SJSA1 (cell line): ENCODE measurements at regions not wholly inside any gene's neighbourhood (a gene's known extent, or its start where the extent isn't known, plus 50 kb on each side); places are given as distances from the start of the nearest gene placed in this dataset.

Experiments
- DNase-seq, 2 experiments: peaks; one replicate each; pipeline ENCODE4 v3.0.0-alpha.2; 2015 to 2020; ENCODE audit warnings: low spot score in 2 of 2, low read depth in 1 of 2
- H3K27ac ChIP-seq: fragments of 250-450 bp; sonication (Bioruptor Pico); 2 replicates; pipeline ENCODE4 v1.5.1; 2020; ENCODE audit warnings: mild to moderate bottlenecking, moderate library complexity
- H3K27me3 ChIP-seq: fragments of 250-450 bp; sonication (Bioruptor Pico); replicated peaks from 2 replicates; pipeline ENCODE4 v1.5.1; 2020; ENCODE audit warnings: mild to moderate bottlenecking, moderate library complexity
- H3K36me3 ChIP-seq: fragments of 250-450 bp; sonication (Bioruptor Pico); 2 replicates; pipeline ENCODE4 v1.5.1; 2020; ENCODE audit warnings: mild to moderate bottlenecking
- H3K4me1 ChIP-seq: fragments of 250-450 bp; sonication (Bioruptor Pico); replicated peaks from 2 replicates; pipeline ENCODE4 v1.6.1; 2021; ENCODE audit warnings: mild to moderate bottlenecking
- H3K4me3 ChIP-seq: fragments of 250-450 bp; sonication (Bioruptor Pico); 2 replicates; pipeline ENCODE4 v1.5.1; 2020; ENCODE audit warnings: mild to moderate bottlenecking
- H3K9me3 ChIP-seq: fragments of 250-450 bp; sonication (Bioruptor Pico); replicated peaks from 2 replicates; pipeline ENCODE4 v1.5.1; 2020; ENCODE audit warnings: mild to moderate bottlenecking

GRCh38 chr9:13879981-13880380 lies 434.0 kb downstream of the NFIB start:
- H3K9me3 ChIP-seq, result no peaks in the 10 kb centered on the region

GRCh38 chr9:13879011-13879410 lies 434.9 kb downstream of the NFIB start:
- Histone ChIP-seq H3K9me3 (no peaks in the 10 kb centered on the region), H3K27me3 (no peaks in the 10 kb centered on the region), H3K36me3 (no peaks in the 10 kb centered on the region), H3K4me1 (no peaks in the 10 kb centered on the region), H3K4me3 (no peak overlapping the region), H3K27ac (no peak overlapping the region)
- no peak for DNase-seq

More at GRCh38 chr9:13879981-13880380, 434.0 kb downstream of the NFIB start:
- Histone ChIP-seq H3K4me1 (no peaks in the 10 kb centered on the region), H3K36me3 (no peaks in the 10 kb centered on the region), H3K4me3 (no peak overlapping the region), H3K27ac (no peak overlapping the region), H3K27me3 (no peaks in the 10 kb centered on the region)
- DNase-seq, result no peak

GRCh38 chr9:13878241-13878711 lies 435.7 kb downstream of the NFIB start:
- Histone ChIP-seq H3K27me3 (no peaks in the 10 kb centered on the region), H3K4me3 (no peak overlapping the region), H3K27ac (no peak overlapping the region), H3K36me3 (no peaks in the 10 kb centered on the region), H3K4me1 (no peaks in the 10 kb centered on the region), H3K9me3 (no peaks in the 10 kb centered on the region)
- DNase-seq, result no peak

DNA sequence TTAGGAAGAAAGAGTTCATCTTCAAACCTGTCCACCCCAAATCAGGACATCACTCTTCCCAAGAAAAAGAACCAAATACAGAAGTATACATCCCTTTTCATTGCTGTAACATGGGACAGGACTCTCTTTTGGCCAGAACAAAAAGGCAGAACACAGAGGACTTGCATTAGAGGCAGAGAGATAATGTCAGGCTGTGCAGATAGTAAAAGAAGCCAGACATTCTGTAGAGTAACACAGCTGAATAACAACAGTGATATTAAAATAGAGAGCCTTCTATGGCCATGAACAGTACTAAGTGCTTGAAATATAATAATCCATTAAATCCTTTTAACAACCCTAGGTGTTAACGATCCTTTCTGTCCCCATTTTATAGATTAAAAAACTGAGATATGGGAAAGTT lies 437.2 kb downstream of the NFIB start:
- no peaks in the 10 kb centered on the region for H3K4me1 ChIP-seq
- no peaks in the 10 kb centered on the region for H3K9me3 ChIP-seq
- H3K4me3 ChIP-seq, result no peak overlapping the region
- H3K36me3 ChIP-seq, result no peaks in the 10 kb centered on the region
- H3K27ac ChIP-seq, result no peak overlapping the region
- H3K27me3 ChIP-seq, result no peaks in the 10 kb centered on the region
- DNase-seq, result no peak

DNA sequence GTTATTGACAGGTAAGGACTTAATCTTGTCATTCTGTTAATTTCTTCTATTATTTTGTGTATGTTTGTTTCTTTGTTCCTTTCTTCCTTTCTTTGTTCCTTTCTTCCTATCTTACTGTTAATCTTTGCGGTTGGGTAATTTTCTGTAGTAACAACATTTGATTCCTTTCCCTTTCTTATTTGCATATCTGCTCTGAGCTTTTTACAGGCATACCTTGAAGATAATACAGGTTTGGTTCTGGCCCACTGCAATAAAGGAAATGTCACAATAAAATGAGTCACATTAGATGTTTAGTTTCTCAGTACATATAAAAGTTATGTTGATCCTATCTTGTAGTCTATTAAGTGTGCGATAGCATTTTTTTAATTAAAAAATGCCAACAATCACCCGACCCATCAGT lies 440.7 kb downstream of the NFIB start:
- Histone ChIP-seq H3K9me3 (no peaks in the 10 kb centered on the region), H3K27me3 (no peaks in the 10 kb centered on the region), H3K27ac (no peak overlapping the region), H3K4me3 (no peak overlapping the region), H3K4me1 (no peaks in the 10 kb centered on the region), H3K36me3 (no peaks in the 10 kb centered on the region)
- DNase-seq, result no peak

GRCh38 chr9:13868336-13868735 lies 445.6 kb downstream of the NFIB start:
- H3K4me3 ChIP-seq, result no peak overlapping the region
- DNase-seq, result no peak
- H3K36me3 ChIP-seq, result no peaks in the 10 kb centered on the region
- H3K9me3 ChIP-seq, result no peaks in the 10 kb centered on the region
- no peaks in the 10 kb centered on the region for H3K4me1 ChIP-seq
- no peaks in the 10 kb centered on the region for H3K27me3 ChIP-seq
- no peak overlapping the region for H3K27ac ChIP-seq

- no peaks in the 10 kb centered on the region for H3K9me3 ChIP-seq
- no peaks in the 10 kb centered on the region for H3K36me3 ChIP-seq
- no peak overlapping the region for H3K4me3 ChIP-seq
- H3K4me1 ChIP-seq, result no peaks in the 10 kb centered on the region
- no peak overlapping the region for H3K27ac ChIP-seq
- no peak for DNase-seq
- no peaks in the 10 kb centered on the region for H3K27me3 ChIP-seq
Observed at GRCh38 chr9:13865869-13866268, 448.1 kb downstream of the NFIB start.

GRCh38 chr9:13863112-13863511 lies 450.8 kb downstream of the NFIB start:
- no peaks in the 10 kb centered on the region for H3K4me1 ChIP-seq
- DNase-seq, result no peak
- H3K4me3 ChIP-seq, result no peak overlapping the region
- H3K36me3 ChIP-seq, result no peaks in the 10 kb centered on the region
- H3K27ac ChIP-seq, result no peak overlapping the region
- H3K9me3 ChIP-seq, result no peaks in the 10 kb centered on the region
- H3K27me3 ChIP-seq, result no peaks in the 10 kb centered on the region

DNA sequence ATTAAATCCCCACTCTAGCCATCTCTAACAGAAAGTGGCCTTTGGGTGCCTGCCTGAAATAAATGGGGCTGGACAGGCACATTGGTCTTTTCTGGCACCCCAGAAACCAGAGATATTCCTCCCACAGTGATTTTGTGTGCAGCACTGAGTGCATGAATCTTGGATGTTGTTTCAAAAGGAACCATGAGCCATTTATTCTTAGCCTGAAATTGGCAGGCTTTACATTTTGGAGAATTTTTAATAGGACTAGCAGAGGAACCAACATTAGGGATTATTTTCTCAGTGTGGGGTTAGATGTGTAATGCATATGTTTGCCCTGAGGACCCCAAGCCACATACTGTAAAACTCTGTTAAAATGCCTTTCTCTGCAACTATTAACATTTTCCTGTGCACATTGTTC lies 451.3 kb downstream of the NFIB start:
- no peaks in the 10 kb centered on the region for H3K27me3 ChIP-seq
- H3K9me3 ChIP-seq, result no peaks in the 10 kb centered on the region
- no peak overlapping the region for H3K27ac ChIP-seq
- no peaks in the 10 kb centered on the region for H3K36me3 ChIP-seq
- DNase-seq, result no peak
- no peak overlapping the region for H3K4me3 ChIP-seq
- H3K4me1 ChIP-seq, result no peaks in the 10 kb centered on the region

DNA sequence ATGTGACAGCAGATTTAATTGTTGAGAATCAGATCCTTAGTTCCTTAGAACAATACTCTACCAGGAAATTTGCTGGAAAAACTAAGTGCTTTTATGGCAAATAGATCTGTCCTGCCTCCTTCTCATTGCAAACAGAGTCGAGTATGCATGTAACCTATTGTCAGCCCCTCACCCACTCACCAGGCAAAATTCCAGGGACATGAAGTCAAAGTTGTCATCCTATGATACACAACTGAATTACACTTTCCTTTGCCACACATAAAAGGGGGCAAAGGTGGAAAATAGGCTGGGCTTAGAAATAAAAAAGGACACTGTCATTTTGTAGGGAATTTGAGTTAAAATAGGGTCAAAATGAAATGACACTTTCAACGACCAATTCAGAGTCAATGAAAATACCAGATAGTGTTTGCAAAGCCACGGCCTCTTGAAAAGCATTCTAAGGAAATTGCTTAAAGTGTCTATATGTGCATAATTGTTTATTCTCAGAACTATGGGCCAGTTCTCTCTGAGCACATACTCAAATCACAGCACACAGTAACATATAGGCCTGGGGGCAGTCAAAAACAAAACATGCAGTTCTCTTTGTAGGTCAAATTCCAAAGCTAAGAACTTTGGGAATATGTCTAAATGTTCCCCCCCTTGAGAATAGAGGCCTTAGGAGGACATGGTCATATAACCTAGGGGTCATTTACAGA lies 452.8 kb downstream of the NFIB start:
- DNase-seq, result no peak
- H3K9me3 ChIP-seq, result no peaks in the 10 kb centered on the region
- no peak overlapping the region for H3K4me3 ChIP-seq
- H3K27me3 ChIP-seq, result no peaks in the 10 kb centered on the region
- H3K36me3 ChIP-seq, result no peaks in the 10 kb centered on the region
- no peak overlapping the region for H3K27ac ChIP-seq
- H3K4me1 ChIP-seq, result no peaks in the 10 kb centered on the region

- no peak for DNase-seq
- Histone ChIP-seq H3K9me3 (no peaks in the 10 kb centered on the region), H3K27ac (no peak overlapping the region), H3K4me3 (no peak overlapping the region), H3K36me3 (no peaks in the 10 kb centered on the region), H3K27me3 (no peaks in the 10 kb centered on the region), H3K4me1 (no peaks in the 10 kb centered on the region)
Observed at GRCh38 chr9:13860019-13860418, 453.9 kb downstream of the NFIB start.

DNA sequence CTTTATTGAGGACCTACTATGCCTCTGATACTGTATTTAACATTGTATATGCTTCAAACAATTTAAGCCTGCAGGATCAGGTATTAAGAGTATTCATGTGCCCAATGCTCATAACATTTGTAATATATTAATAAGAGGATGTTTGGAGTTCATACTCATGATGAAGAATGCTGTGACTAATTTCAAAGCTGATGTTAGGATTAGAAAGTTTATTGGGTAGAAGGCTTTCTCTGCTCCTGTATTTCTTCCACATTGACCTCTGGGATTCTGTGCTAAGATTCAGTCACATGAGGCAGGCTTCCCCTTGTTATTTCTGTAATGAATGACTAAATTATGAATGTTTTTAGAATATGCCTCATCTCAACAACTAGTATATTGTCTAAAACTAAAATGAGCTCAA lies 456.4 kb downstream of the NFIB start:
- no peaks in the 10 kb centered on the region for H3K36me3 ChIP-seq
- H3K27me3 ChIP-seq, result no peaks in the 10 kb centered on the region
- no peak overlapping the region for H3K4me3 ChIP-seq
- no peaks in the 10 kb centered on the region for H3K9me3 ChIP-seq
- no peak for DNase-seq
- no peak overlapping the region for H3K27ac ChIP-seq
- H3K4me1 ChIP-seq, result no peaks in the 10 kb centered on the region

DNA sequence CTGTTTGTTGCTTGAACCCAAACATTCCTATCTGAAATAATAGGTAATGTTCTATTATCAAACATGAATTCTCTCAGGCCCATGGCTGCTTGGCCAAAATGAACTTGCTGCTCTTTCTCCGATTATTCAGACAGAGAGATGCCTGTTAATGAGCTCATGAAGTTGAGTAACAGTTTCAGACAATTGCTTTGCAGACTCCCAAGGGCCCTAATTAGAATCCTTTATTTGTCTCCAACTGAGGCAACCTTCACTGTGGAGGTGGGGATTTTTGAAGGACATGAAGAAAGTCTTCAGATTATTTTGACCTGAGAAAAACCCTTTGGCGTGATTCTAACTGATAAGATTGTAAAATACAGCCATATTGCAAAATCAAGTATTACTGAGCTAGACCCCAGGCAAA lies 466.7 kb downstream of the NFIB start:
- no peaks in the 10 kb centered on the region for H3K27me3 ChIP-seq
- no peak overlapping the region for H3K4me3 ChIP-seq
- H3K9me3 ChIP-seq, result no peaks in the 10 kb centered on the region
- no peak overlapping the region for H3K27ac ChIP-seq
- DNase-seq, result no peak
- H3K36me3 ChIP-seq, result no peaks in the 10 kb centered on the region
- H3K4me1 ChIP-seq, result no peaks in the 10 kb centered on the region

DNA sequence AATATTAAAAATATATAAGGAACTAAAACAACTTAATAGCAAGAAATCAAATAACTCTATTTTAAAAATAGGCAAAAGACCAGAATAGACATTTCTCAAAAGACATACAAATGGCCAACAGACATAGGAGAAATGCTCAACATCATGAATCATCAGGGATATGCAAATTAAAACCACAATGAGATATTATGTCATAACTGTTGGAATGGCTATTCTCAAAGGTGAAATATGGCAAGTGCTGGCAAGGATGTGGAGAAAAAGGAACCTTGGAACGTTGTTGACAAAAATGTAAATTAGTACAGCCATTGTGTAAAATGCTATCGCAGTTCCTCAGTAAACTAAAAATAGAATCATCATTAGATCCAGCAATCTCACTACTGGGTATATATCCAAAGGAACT lies 468.5 kb downstream of the NFIB start:
- H3K27ac ChIP-seq, result no peak overlapping the region
- H3K4me1 ChIP-seq, result no peaks in the 10 kb centered on the region
- H3K9me3 ChIP-seq, result no peaks in the 10 kb centered on the region
- no peaks in the 10 kb centered on the region for H3K36me3 ChIP-seq
- no peak overlapping the region for H3K4me3 ChIP-seq
- DNase-seq, result no peak
- H3K27me3 ChIP-seq, result no peaks in the 10 kb centered on the region
